GM18511 (cell line): ENCODE measurements at regions not wholly inside any gene's neighbourhood (a gene's known extent, or its start where the extent isn't known, plus 50 kb on each side); places are given as distances from the start of the nearest gene placed in this dataset.

Experiments used
- ATAC-seq: cut with Tn5 transposase; IDR thresholded peaks from one replicate; pipeline ENCODE4 v1.9.1; 2021; ENCODE audit warnings: mild to moderate bottlenecking, moderate library complexity; ENCODE audit not compliant: unreplicated experiment

GRCh38 chr5:124287813-124288212 is 458.6 kb downstream of the ZNF608 start:
- no peak for ATAC-seq

- ATAC-seq: no peak
Measured at GRCh38 chr5:124285733-124286132, 460.7 kb downstream of the ZNF608 start.

- ATAC-seq: no peak
Measured at GRCh38 chr5:124285071-124285470, 461.4 kb downstream of the ZNF608 start.

- ATAC-seq: no peak
Measured at GRCh38 chr5:124283031-124283430, 463.4 kb downstream of the ZNF608 start.

GRCh38 chr5:124280079-124280478 is 466.4 kb downstream of the ZNF608 start:
- no peak for ATAC-seq

GRCh38 chr5:124279146-124279876 is 467.1 kb downstream of the ZNF608 start:
- no peak for ATAC-seq

- no peak for ATAC-seq
Measured at GRCh38 chr5:124278636-124279035, 467.8 kb downstream of the ZNF608 start.

GRCh38 chr5:124277767-124278545 is 468.5 kb downstream of the ZNF608 start:
- ATAC-seq: no peak

- ATAC-seq: no peak
Measured at GRCh38 chr5:124276166-124276565, 470.3 kb downstream of the ZNF608 start.

GRCh38 chr5:124274949-124275348 is 471.5 kb downstream of the ZNF608 start:
- ATAC-seq: no peak

GRCh38 chr5:124264499-124264898 is 481.9 kb downstream of the ZNF608 start:
- ATAC-seq: no peak

- no peak for ATAC-seq
Measured at GRCh38 chr5:124263680-124264491, 482.6 kb downstream of the ZNF608 start.

- ATAC-seq: no peak
Measured at GRCh38 chr5:124262991-124263571, 483.4 kb downstream of the ZNF608 start.

- no peak for ATAC-seq
Measured at GRCh38 chr5:124262470-124262869, 484.0 kb downstream of the ZNF608 start.

GRCh38 chr5:124261848-124262247 is 484.6 kb downstream of the ZNF608 start:
- ATAC-seq: no peak

GRCh38 chr5:124260921-124261515 is 485.4 kb downstream of the ZNF608 start:
- no peak for ATAC-seq

- no peak for ATAC-seq
Measured at GRCh38 chr5:124259017-124259416, 487.4 kb downstream of the ZNF608 start.

GRCh38 chr5:124257048-124257447 is 489.4 kb downstream of the ZNF608 start:
- no peak for ATAC-seq

GRCh38 chr5:124253203-124253810 is 493.1 kb downstream of the ZNF608 start:
- no peak for ATAC-seq

GRCh38 chr5:124252747-124253146 is 493.7 kb downstream of the ZNF608 start:
- no peak for ATAC-seq
